ENCODE measurements at regions not wholly inside any gene's neighbourhood (a gene's known extent, or its start where the extent isn't known, plus 50 kb on each side); places are given as distances from the start of the nearest gene placed in this dataset.

- Histone ChIP-seq H4K20me1 (ENCODE audit: insufficient read depth, poor library complexity, severe bottlenecking) (no peaks in the 10 kb centered on the region), H3K4me3 (no peak overlapping the region), H2AFZ (no peak overlapping the region), H3K4me1 (ENCODE audit: insufficient read depth) (no peaks in the 10 kb centered on the region), H3K27ac (no peak overlapping the region), H3K9me3 (ENCODE audit: low read depth) (no peaks in the 10 kb centered on the region), H3K79me2 (no peaks in the 10 kb centered on the region), H3K27me3 (no peaks in the 10 kb centered on the region), H3K4me2 (no peak overlapping the region), H3K36me3 (replicated peaks; ENCODE audit: insufficient read depth, low read depth) (no peaks in the 10 kb centered on the region), H3K9me2 (replicated peaks; ENCODE audit: insufficient read depth) (no peaks in the 10 kb centered on the region)
- no peak for DNase-seq (ENCODE audit: low spot score)
- TF ChIP-seq CTCF (IDR thresholded peaks at IDR 0.05; ENCODE audit: poor library complexity) (no peak), EZH2phosphoT487 (IDR thresholded peaks at IDR 0.05; ENCODE audit: low read depth, severe bottlenecking, unreplicated experiment) (no peak), EZH2 (IDR thresholded peaks at IDR 0.05; ENCODE audit: borderline replicate concordance) (no peak)
- WGBS (ENCODE audit: low lambda C conversion rate, missing lambda C conversion rate): 46% methylated on average over 3 of the region's 3 CpGs
Measured at GRCh38 chr5:42919600-42919999, 107.9 kb upstream of the SELENOP start.

- no peak overlapping the region for H3K27ac ChIP-seq
- H2AFZ ChIP-seq: no peak overlapping the region
- no peak for TF ChIP-seq EZH2 (IDR thresholded peaks at IDR 0.05; ENCODE audit: borderline replicate concordance)
- no peak for TF ChIP-seq CTCF (IDR thresholded peaks at IDR 0.05; ENCODE audit: poor library complexity)
- no peak for TF ChIP-seq EZH2phosphoT487 (IDR thresholded peaks at IDR 0.05; ENCODE audit: low read depth, severe bottlenecking, unreplicated experiment)
- H3K9me3 ChIP-seq (ENCODE audit: low read depth): no peaks in the 10 kb centered on the region
- no peaks in the 10 kb centered on the region for H3K9me2 ChIP-seq (replicated peaks; ENCODE audit: insufficient read depth)
- no peaks in the 10 kb centered on the region for H3K79me2 ChIP-seq
- H3K27me3 ChIP-seq: no peaks in the 10 kb centered on the region
- no peaks in the 10 kb centered on the region for H3K36me3 ChIP-seq (replicated peaks; ENCODE audit: insufficient read depth, low read depth)
- no peaks in the 10 kb centered on the region for H3K4me1 ChIP-seq (ENCODE audit: insufficient read depth)
- WGBS (ENCODE audit: low lambda C conversion rate, missing lambda C conversion rate): 94% methylated on average over 23 of the region's 23 CpGs
- H3K4me2 ChIP-seq: no peak overlapping the region
- H4K20me1 ChIP-seq (ENCODE audit: insufficient read depth, poor library complexity, severe bottlenecking): no peaks in the 10 kb centered on the region
- H3K4me3 ChIP-seq: no peak overlapping the region
- no peak for DNase-seq (ENCODE audit: low spot score)
Measured at GRCh38 chr5:42915306-42915866, 103.7 kb upstream of the SELENOP start.

- no peaks in the 10 kb centered on the region for H4K20me1 ChIP-seq (ENCODE audit: insufficient read depth, poor library complexity, severe bottlenecking)
- no peaks in the 10 kb centered on the region for H3K4me1 ChIP-seq (ENCODE audit: insufficient read depth)
- H3K79me2 ChIP-seq: no peaks in the 10 kb centered on the region
- H3K27me3 ChIP-seq: peaks cover 5% of the 10 kb centered on the region
- no peak for DNase-seq (ENCODE audit: low spot score)
- H3K9me2 ChIP-seq (replicated peaks; ENCODE audit: insufficient read depth): no peaks in the 10 kb centered on the region
- TF ChIP-seq CTCF (IDR thresholded peaks at IDR 0.05; ENCODE audit: poor library complexity) (peak; percentile 42), EZH2 (IDR thresholded peaks at IDR 0.05; ENCODE audit: borderline replicate concordance) (no peak)
- WGBS (ENCODE audit: low lambda C conversion rate, missing lambda C conversion rate): 78% methylated on average over 8 of the region's 8 CpGs
- H3K27ac ChIP-seq: no peak overlapping the region
- no peaks in the 10 kb centered on the region for H3K36me3 ChIP-seq (replicated peaks; ENCODE audit: insufficient read depth, low read depth)
- no peak overlapping the region for H2AFZ ChIP-seq
- H3K4me3 ChIP-seq: no peak overlapping the region
- H3K4me2 ChIP-seq: no peak overlapping the region
- H3K9me3 ChIP-seq (ENCODE audit: low read depth): no peaks in the 10 kb centered on the region
Measured at GRCh38 chr5:42912184-42912798, 100.6 kb upstream of the SELENOP start.

Measured in hepatocyte (in vitro differentiated cells).